Neural cell (in vitro differentiated cells): ENCODE measurements at regions not wholly inside any gene's neighbourhood (a gene's known extent, or its start where the extent isn't known, plus 50 kb on each side); places are given as distances from the start of the nearest gene placed in this dataset.

Experiments
- H2AFZ ChIP-seq: fragments of 200-600, 300-800 bp; sonication (generic), shearing (Covaris generic); 2 replicates; pipeline ENCODE4 v1.6.0; 2014; ENCODE audit warnings: low read depth, mild to moderate bottlenecking, antibody characterized with exemption, low read length, moderate library complexity
- H3F3A ChIP-seq: fragments of 200-600 bp; shearing (Covaris generic); 2 replicates; pipeline ENCODE4 v1.6.1; 2016; ENCODE audit warnings: mild to moderate bottlenecking, moderate library complexity, mixed read lengths, antibody characterized with exemption, low read length; ENCODE audit not compliant: insufficient read depth, poor library complexity, severe bottlenecking
- H3K27ac ChIP-seq: fragments of 200-600, 300-800 bp; sonication (generic), shearing (Covaris generic); 2 replicates; pipeline ENCODE4 v1.5.1; 2014; ENCODE audit warnings: mild to moderate bottlenecking, low read length, moderate library complexity
- H3K27me3 ChIP-seq: fragments of 300-800, 200-600 bp; sonication (generic), shearing (Covaris generic); 2 replicates; pipeline ENCODE4 v1.6.0; 2014; ENCODE audit warnings: mild to moderate bottlenecking, low read depth, low read length, moderate library complexity; ENCODE audit not compliant: insufficient read depth
- H3K36me3 ChIP-seq: fragments of 300-800, 200-600 bp; sonication (generic), shearing (Covaris generic); 2 replicates; pipeline ENCODE4 v1.5.1; 2014; ENCODE audit warnings: mild to moderate bottlenecking, antibody characterized with exemption, low read length, moderate library complexity; ENCODE audit not compliant: insufficient read depth
- H3K4me2 ChIP-seq: fragments of 300-800, 200-600 bp; sonication (generic), shearing (Covaris generic); 2 replicates; pipeline ENCODE4 v1.6.0; 2014; ENCODE audit warnings: mild to moderate bottlenecking, low read length
- H3K4me3 ChIP-seq: fragments of 300-800, 200-600 bp; sonication (generic), shearing (Covaris generic); 2 replicates; pipeline ENCODE4 v1.5.1; 2014; ENCODE audit warnings: mild to moderate bottlenecking, low read length, moderate library complexity
- H3K79me2 ChIP-seq: fragments of 200-600 bp; shearing (Covaris generic); replicated peaks from 2 replicates; pipeline ENCODE4 v1.6.0; 2014; ENCODE audit warnings: mild to moderate bottlenecking, low read length, moderate library complexity; ENCODE audit not compliant: insufficient read depth
- H3K9ac ChIP-seq: fragments of 300-800, 200-600 bp; sonication (generic), shearing (Covaris generic); 2 replicates; pipeline ENCODE4 v1.6.1; 2016; ENCODE audit warnings: mild to moderate bottlenecking, low read length, mixed read lengths
- H3K9me2 ChIP-seq: fragments of 200-600 bp; shearing (Covaris generic); 2 replicates; pipeline ENCODE4 v1.6.1; 2016; ENCODE audit warnings: mild to moderate bottlenecking, low read length, mixed read lengths; ENCODE audit not compliant: insufficient read depth
- H3K9me3 ChIP-seq: fragments of 200-600, 300-800 bp; sonication (generic), shearing (Covaris generic); 2 replicates; pipeline ENCODE4 v1.6.1; 2016; ENCODE audit warnings: mild to moderate bottlenecking, mixed run types, low read length, moderate library complexity, mixed read lengths
- H4K20me1 ChIP-seq: fragments of 200-600 bp; shearing (Covaris generic); 2 replicates; pipeline ENCODE4 v1.6.1; 2016; ENCODE audit warnings: mild to moderate bottlenecking, mixed run types; ENCODE audit not compliant: insufficient read depth
- EP300 ChIP-seq: fragments of 450-650 bp; conservative IDR thresholded peaks from 2 replicates; pipeline ENCODE4 v1.6.1; 2014; ENCODE audit warnings: antibody characterized with exemption, mild to moderate bottlenecking, moderate library complexity; ENCODE audit not compliant: poor library complexity, severe bottlenecking
- EZH2 ChIP-seq: fragments of 200-600, 300-800 bp; shearing (Covaris generic), sonication (generic); IDR thresholded peaks from 2 replicates; pipeline ENCODE4 v1.6.1; 2014; ENCODE audit warnings: antibody characterized with exemption, low read length, borderline replicate concordance, mild to moderate bottlenecking; ENCODE audit not compliant: insufficient read depth, poor library complexity, severe bottlenecking
- MXI1 ChIP-seq: fragments of 450-650 bp; conservative IDR thresholded peaks from 2 replicates; pipeline ENCODE4 v1.6.1; 2014; ENCODE audit warnings: antibody characterized with exemption, mild to moderate bottlenecking; ENCODE audit not compliant: poor library complexity, severe bottlenecking
- POLR2AphosphoS5 ChIP-seq: IDR thresholded peaks from 2 replicates; pipeline ENCODE4 v1.6.1; 2012
- RAD21 ChIP-seq: fragments of 450-650 bp; conservative IDR thresholded peaks from 2 replicates; pipeline ENCODE4 v1.6.1; 2014; ENCODE audit warnings: antibody characterized with exemption, mild to moderate bottlenecking, moderate library complexity
- SMC3 ChIP-seq: fragments of 450-650 bp; conservative IDR thresholded peaks from 2 replicates; pipeline ENCODE4 v1.6.1; 2014; ENCODE audit warnings: antibody characterized with exemption, mild to moderate bottlenecking, moderate library complexity; ENCODE audit not compliant: poor library complexity
- TAF1 ChIP-seq: IDR thresholded peaks from 2 replicates; pipeline ENCODE4 v1.6.1; 2012; ENCODE audit warnings: low read depth
- TF ChIP-seq, protein P1 (sequence below): fragments of 450-650 bp; IDR thresholded peaks from 2 replicates; pipeline ENCODE4 v1.5.1; 2014; ENCODE audit warnings: antibody characterized with exemption, mild to moderate bottlenecking, moderate library complexity; ENCODE audit not compliant: poor library complexity, severe bottlenecking
- TF ChIP-seq, protein P2 (sequence below): IDR thresholded peaks from 2 replicates; pipeline ENCODE4 v1.6.1; 2012; ENCODE audit warnings: borderline replicate concordance

GRCh38 chr3:153897842-153898241 is 223.3 kb upstream of the ARHGEF26 start:
- H3F3A ChIP-seq: no peaks in the 10 kb centered on the region
- H4K20me1 ChIP-seq: no peaks in the 10 kb centered on the region
- H2AFZ ChIP-seq: no peak overlapping the region
- no peaks in the 10 kb centered on the region for H3K79me2 ChIP-seq
- TF ChIP-seq EZH2 (no peak), TAF1 (no peak), EP300 (no peak), RAD21 (no peak)
- TF ChIP-seq, protein P1, sequence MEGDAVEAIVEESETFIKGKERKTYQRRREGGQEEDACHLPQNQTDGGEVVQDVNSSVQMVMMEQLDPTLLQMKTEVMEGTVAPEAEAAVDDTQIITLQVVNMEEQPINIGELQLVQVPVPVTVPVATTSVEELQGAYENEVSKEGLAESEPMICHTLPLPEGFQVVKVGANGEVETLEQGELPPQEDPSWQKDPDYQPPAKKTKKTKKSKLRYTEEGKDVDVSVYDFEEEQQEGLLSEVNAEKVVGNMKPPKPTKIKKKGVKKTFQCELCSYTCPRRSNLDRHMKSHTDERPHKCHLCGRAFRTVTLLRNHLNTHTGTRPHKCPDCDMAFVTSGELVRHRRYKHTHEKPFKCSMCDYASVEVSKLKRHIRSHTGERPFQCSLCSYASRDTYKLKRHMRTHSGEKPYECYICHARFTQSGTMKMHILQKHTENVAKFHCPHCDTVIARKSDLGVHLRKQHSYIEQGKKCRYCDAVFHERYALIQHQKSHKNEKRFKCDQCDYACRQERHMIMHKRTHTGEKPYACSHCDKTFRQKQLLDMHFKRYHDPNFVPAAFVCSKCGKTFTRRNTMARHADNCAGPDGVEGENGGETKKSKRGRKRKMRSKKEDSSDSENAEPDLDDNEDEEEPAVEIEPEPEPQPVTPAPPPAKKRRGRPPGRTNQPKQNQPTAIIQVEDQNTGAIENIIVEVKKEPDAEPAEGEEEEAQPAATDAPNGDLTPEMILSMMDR: no peak
- no peaks in the 10 kb centered on the region for H3K9me3 ChIP-seq
- no peak overlapping the region for H3K4me2 ChIP-seq
- H3K9ac ChIP-seq: no peak overlapping the region
- no peaks in the 10 kb centered on the region for H3K9me2 ChIP-seq
- no peak overlapping the region for H3K27ac ChIP-seq
- no peaks in the 10 kb centered on the region for H3K36me3 ChIP-seq
- H3K4me3 ChIP-seq: no peak overlapping the region
- no peaks in the 10 kb centered on the region for H3K27me3 ChIP-seq

- Histone ChIP-seq H3K27ac (no peak overlapping the region), H3K4me2 (no peak overlapping the region), H2AFZ (no peak overlapping the region)
Measured at GRCh38 chr3:153901152-153901551, 220.0 kb upstream of the ARHGEF26 start.

More at GRCh38 chr3:153901152-153901551, 220.0 kb upstream of the ARHGEF26 start:
- no peaks in the 10 kb centered on the region for H3K9me3 ChIP-seq
- no peaks in the 10 kb centered on the region for H3F3A ChIP-seq
- H3K4me3 ChIP-seq: no peak overlapping the region
- no peak overlapping the region for H3K9ac ChIP-seq
- no peaks in the 10 kb centered on the region for H4K20me1 ChIP-seq
- no peaks in the 10 kb centered on the region for H3K9me2 ChIP-seq
- H3K79me2 ChIP-seq: no peaks in the 10 kb centered on the region
- H3K27me3 ChIP-seq: no peaks in the 10 kb centered on the region
- no peaks in the 10 kb centered on the region for H3K36me3 ChIP-seq
- TF ChIP-seq, protein P1: no peak
- TF ChIP-seq SMC3 (no peak), POLR2AphosphoS5 (no peak), EP300 (no peak), RAD21 (no peak), TAF1 (no peak), EZH2 (no peak), MXI1 (no peak)
- TF ChIP-seq, protein P2, sequence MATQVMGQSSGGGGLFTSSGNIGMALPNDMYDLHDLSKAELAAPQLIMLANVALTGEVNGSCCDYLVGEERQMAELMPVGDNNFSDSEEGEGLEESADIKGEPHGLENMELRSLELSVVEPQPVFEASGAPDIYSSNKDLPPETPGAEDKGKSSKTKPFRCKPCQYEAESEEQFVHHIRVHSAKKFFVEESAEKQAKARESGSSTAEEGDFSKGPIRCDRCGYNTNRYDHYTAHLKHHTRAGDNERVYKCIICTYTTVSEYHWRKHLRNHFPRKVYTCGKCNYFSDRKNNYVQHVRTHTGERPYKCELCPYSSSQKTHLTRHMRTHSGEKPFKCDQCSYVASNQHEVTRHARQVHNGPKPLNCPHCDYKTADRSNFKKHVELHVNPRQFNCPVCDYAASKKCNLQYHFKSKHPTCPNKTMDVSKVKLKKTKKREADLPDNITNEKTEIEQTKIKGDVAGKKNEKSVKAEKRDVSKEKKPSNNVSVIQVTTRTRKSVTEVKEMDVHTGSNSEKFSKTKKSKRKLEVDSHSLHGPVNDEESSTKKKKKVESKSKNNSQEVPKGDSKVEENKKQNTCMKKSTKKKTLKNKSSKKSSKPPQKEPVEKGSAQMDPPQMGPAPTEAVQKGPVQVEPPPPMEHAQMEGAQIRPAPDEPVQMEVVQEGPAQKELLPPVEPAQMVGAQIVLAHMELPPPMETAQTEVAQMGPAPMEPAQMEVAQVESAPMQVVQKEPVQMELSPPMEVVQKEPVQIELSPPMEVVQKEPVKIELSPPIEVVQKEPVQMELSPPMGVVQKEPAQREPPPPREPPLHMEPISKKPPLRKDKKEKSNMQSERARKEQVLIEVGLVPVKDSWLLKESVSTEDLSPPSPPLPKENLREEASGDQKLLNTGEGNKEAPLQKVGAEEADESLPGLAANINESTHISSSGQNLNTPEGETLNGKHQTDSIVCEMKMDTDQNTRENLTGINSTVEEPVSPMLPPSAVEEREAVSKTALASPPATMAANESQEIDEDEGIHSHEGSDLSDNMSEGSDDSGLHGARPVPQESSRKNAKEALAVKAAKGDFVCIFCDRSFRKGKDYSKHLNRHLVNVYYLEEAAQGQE: no peak
